Umbilical cord (tissue), 1 donor: ENCODE measurements at regions not wholly inside any gene's neighbourhood (a gene's known extent, or its start where the extent isn't known, plus 50 kb on each side); places are given as distances from the start of the nearest gene placed in this dataset.
"Not testable (repeated sequence)": the region's sequence is repeated elsewhere in the genome, so short reads cannot be mapped to it uniquely, and the experiment has no call there.

Experiments
- DNase-seq: peaks from one replicate; pipeline ENCODE4 v3.0.0-alpha.2; 2015; ENCODE audit warnings: low spot score

GRCh38 chr13:87736849-87737385 lies 65.7 kb downstream of the SLITRK5 start:
- peak; percentile 2 for DNase-seq

DNA sequence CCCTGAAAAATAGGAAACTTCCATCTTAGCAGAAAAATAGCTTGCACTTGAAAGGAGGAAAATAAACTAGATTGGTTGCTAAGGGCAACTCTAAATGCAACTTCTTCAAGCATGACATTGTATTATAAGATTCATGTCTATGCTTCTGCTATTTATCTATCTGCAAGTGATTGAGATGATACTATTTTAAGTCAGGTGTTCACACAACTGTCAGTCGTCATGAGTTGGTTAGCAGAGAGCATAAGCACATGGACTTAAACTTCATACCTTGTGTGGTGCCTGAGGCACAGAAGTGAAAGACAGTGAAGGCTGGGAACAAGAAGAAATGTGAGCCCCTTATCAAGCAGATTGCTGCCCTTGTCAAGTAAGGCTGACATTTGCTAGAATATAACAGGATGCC lies 82.9 kb downstream of the SLITRK5 start:
- no peak for DNase-seq

GRCh38 chr13:87769445-87769844 lies 98.3 kb downstream of the SLITRK5 start:
- DNase-seq, result no peak

GRCh38 chr13:87777387-87777786 lies 106.2 kb downstream of the SLITRK5 start:
- no peak for DNase-seq

GRCh38 chr13:87778128-87778527 lies 107.0 kb downstream of the SLITRK5 start:
- DNase-seq, result no peak

GRCh38 chr13:87779426-87779825 lies 108.3 kb downstream of the SLITRK5 start:
- peak; percentile 40 for DNase-seq

DNA sequence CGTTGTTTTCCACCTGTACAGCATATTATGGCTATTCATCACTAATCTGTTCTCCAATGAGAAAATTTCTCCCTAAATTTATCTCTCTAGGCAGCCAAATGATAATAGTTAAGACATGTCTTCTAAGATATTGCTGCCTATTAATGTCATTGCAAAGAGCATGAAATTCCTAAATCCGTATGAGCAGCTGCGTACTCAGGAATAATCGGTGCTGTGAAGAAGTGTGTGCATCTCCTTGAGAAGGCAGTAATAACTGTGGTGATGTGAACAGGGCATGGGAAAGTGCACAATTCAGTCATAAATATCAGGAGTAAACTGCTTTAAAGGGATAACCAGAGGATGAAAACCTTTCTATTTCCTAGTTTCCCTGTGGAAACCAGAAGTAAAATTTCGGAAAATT lies 112.2 kb downstream of the SLITRK5 start:
- no peak for DNase-seq

GRCh38 chr13:87788363-87788762 lies 117.2 kb downstream of the SLITRK5 start:
- DNase-seq, result no peak

DNA sequence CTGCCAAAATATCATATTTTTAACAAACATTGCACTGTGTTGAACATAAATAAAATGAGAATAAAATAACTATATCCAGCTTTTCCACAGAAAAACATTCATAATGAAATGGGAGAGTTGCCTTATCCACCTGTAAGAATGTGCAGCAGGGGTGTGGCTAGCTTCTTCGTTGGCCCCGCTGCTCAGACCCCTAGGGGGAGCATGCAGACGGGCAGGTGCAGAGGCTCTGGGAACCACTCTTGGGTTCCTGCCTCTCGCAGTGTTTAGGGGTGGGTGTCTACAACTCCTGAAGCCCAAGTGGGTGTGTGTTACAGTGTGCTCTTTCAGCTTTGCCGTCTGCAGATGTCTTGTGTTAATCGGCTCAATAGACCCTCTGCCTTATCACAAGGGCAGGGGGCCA lies 121.7 kb downstream of the SLITRK5 start:
- no peak for DNase-seq

GRCh38 chr13:87798536-87798935 lies 127.4 kb downstream of the SLITRK5 start:
- no peak for DNase-seq

GRCh38 chr13:87810391-87810801 lies 139.2 kb downstream of the SLITRK5 start:
- DNase-seq, result peak; percentile 1

DNA sequence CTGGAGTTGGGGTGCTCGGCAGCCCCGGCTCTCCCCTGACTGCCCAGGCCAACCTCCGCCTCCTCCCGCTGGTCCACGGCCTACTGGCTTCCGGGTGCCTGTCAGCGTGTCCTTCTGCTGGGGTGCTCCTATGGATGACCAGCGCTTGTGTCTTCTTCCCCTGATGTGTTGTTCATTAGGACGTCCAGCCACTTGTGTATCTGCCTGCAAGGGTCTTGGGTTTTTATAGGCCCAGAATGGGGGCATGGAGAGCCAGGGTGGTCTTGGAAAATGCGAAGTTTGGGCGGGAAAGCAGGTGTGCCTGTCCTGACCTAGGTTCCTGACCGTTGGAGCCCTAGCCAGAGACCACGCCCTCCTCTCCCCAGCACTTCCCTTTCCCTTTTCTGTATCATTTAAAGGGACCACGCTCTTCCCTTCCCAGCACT lies 139.8 kb downstream of the SLITRK5 start:
- no peak for DNase-seq

- no peak for DNase-seq
Measured at GRCh38 chr13:87814403-87814802, 143.2 kb downstream of the SLITRK5 start.

GRCh38 chr13:87820241-87820640 lies 149.1 kb downstream of the SLITRK5 start:
- peak; percentile 44 for DNase-seq

GRCh38 chr13:87821512-87821911 lies 150.3 kb downstream of the SLITRK5 start:
- DNase-seq, result no peak

- not testable (repeated sequence) for DNase-seq
Measured at GRCh38 chr13:87826301-87826700, 155.1 kb downstream of the SLITRK5 start.

- DNase-seq, result no peak
Measured at GRCh38 chr13:87827479-87827878, 156.3 kb downstream of the SLITRK5 start.

DNA sequence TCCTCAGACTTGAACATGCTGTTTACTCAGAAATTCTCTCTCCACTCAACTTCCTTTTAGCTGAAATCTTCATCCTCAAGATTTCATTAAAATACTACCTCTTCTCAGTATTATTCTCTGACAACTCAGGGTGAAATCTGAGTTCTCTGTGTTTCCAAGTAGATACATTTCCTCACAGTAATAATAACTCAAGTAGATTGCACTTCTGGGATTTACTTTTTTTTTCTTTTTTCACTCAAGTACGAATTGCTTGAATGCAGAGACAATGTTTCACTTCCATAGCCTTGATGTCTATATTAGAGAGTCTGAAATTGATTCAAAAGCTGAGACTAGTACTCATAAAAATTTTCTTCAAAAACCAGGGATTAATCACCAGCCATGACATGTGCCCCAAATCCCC lies 166.4 kb downstream of the SLITRK5 start:
- DNase-seq, result no peak

DNA sequence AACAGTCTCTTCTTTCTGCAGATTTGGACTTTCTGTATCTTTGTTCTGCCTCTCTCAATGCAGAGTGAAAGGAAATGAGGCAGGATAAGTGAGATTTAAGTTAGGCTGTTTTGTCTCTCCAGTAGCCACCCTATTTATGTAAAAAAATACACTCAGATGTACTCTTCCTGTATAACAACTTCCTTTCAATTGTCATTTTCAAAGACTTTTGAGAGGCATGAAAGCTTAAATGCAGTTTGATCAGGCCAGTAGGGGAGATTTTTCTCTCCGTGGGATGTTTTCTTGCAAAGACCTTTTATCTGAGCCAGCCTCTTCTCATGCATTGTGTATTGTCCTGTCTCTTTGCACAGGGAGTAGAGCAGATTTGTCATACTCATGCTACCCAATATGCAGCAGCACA lies 166.8 kb downstream of the SLITRK5 start:
- peak; percentile 13 for DNase-seq

GRCh38 chr13:87851410-87851809 lies 180.2 kb downstream of the SLITRK5 start:
- DNase-seq, result no peak

GRCh38 chr13:87855553-87855952 lies 184.4 kb downstream of the SLITRK5 start:
- DNase-seq, result no peak

GRCh38 chr13:87859261-87859660 lies 188.1 kb downstream of the SLITRK5 start:
- no peak for DNase-seq

GRCh38 chr13:87867426-87867825 lies 196.3 kb downstream of the SLITRK5 start:
- no peak for DNase-seq

DNA sequence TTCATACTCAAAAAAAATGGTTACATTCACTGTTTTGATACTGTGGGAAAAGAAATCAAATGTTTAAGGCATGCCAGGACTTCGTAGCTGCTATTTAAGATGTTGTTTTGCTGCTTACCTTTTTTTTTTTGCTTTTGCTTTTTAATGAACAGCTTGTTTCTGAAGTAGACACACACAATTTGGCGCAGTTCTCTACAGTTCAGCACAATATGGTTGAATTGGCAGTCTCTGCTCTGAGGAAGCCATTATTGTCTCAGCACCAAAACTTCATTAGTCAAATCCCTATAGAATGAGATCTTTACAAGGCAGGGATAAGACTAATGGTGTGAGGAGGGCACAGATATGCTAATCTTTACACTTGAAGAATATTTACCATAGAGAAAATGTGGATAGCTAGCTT lies 197.6 kb downstream of the SLITRK5 start:
- DNase-seq, result no peak
